ENCODE measurements at regions not wholly inside any gene's neighbourhood (a gene's known extent, or its start where the extent isn't known, plus 50 kb on each side); places are given as distances from the start of the nearest gene placed in this dataset.

- DNase-seq (ENCODE audit: low read depth, low spot score) (no peak), ATAC-seq (no peak), FAIRE-seq (no peak)
- Histone ChIP-seq H3K79me2 (ENCODE audit: control insufficient read depth, insufficient read depth, low read length) (no peaks in the 10 kb centered on the region), H3K4me3 (no peak overlapping the region), H2AFZ (ENCODE audit: control insufficient read depth, low read depth, low read length) (no peak overlapping the region), H3K9ac (ENCODE audit: control insufficient read depth, insufficient read depth, low read length) (no peak overlapping the region), H3K27me3 (replicated peaks in 1 of 2; ENCODE audit: control insufficient read depth in 2 of 2, insufficient read depth in 2 of 2, low read length in 1 of 2) (no peaks in the 10 kb centered on the region), H3K4me2 (ENCODE audit: control insufficient read depth, insufficient read depth) (no peak overlapping the region), H4K20me1 (ENCODE audit: control insufficient read depth, insufficient read depth) (no peaks in the 10 kb centered on the region), H3K27ac (ENCODE audit: control insufficient read depth, insufficient read depth) (no peak overlapping the region), H3K36me3 (ENCODE audit: control insufficient read depth in 2 of 2, insufficient read depth in 2 of 2, low read length in 1 of 2) (no peaks in the 10 kb centered on the region), H3K9me3 (replicated peaks; ENCODE audit: control insufficient read depth, insufficient read depth, low read length) (no peaks in the 10 kb centered on the region; the same call in 2 of the 3 replicates), H3K4me1 (ENCODE audit: control insufficient read depth, insufficient read depth, low read length) (no peaks in the 10 kb centered on the region)
- CTCF ChIA-PET: no interaction called here
- TF ChIP-seq MTA3 (IDR thresholded peaks at IDR 0.05; ENCODE audit: borderline replicate concordance, low read length) (no peak), CHD1 (IDR thresholded peaks at IDR 0.05; ENCODE audit: low read depth, low read length) (no peak), NR2F1 (conservative IDR thresholded peaks at IDR 0.05) (no peak), NR2C1 (IDR thresholded peaks at IDR 0.05) (no peak), RFX5 (IDR thresholded peaks at IDR 0.05; ENCODE audit: low read depth, low read length) (no peak), LARP7 (IDR thresholded peaks at IDR 0.05) (no peak), ZNF24 (IDR thresholded peaks at IDR 0.05) (no peak), SUZ12 (IDR thresholded peaks at IDR 0.05; ENCODE audit: unreplicated experiment) (no peak), IRF4 (IDR thresholded peaks at IDR 0.05; ENCODE audit: low read depth, low read length) (no peak), SIX5 (IDR thresholded peaks at IDR 0.05; ENCODE audit: low read depth, low read length, severe bottlenecking) (no peak), MXI1 (IDR thresholded peaks at IDR 0.05; ENCODE audit: low read depth, low read length) (no peak), GATAD2B (conservative IDR thresholded peaks at IDR 0.05; ENCODE audit: low read depth) (no peak)
- TF ChIP-seq, protein P1, sequence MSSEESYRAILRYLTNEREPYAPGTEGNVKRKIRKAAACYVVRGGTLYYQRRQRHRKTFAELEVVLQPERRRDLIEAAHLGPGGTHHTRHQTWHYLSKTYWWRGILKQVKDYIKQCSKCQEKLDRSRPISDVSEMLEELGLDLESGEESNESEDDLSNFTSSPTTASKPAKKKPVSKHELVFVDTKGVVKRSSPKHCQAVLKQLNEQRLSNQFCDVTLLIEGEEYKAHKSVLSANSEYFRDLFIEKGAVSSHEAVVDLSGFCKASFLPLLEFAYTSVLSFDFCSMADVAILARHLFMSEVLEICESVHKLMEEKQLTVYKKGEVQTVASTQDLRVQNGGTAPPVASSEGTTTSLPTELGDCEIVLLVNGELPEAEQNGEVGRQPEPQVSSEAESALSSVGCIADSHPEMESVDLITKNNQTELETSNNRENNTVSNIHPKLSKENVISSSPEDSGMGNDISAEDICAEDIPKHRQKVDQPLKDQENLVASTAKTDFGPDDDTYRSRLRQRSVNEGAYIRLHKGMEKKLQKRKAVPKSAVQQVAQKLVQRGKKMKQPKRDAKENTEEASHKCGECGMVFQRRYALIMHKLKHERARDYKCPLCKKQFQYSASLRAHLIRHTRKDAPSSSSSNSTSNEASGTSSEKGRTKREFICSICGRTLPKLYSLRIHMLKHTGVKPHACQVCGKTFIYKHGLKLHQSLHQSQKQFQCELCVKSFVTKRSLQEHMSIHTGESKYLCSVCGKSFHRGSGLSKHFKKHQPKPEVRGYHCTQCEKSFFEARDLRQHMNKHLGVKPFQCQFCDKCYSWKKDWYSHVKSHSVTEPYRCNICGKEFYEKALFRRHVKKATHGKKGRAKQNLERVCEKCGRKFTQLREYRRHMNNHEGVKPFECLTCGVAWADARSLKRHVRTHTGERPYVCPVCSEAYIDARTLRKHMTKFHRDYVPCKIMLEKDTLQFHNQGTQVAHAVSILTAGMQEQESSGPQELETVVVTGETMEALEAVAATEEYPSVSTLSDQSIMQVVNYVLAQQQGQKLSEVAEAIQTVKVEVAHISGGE (CRISPR knock-in tag; IDR thresholded peaks at IDR 0.05): no peak
- intact Hi-C loops (cut with micrococcal nuclease; ENCODE audit: unreplicated experiment): no loop called here
- no TSS peak for BruUV-seq (replicated peaks)
- RAD21 ChIA-PET (ENCODE audit: unreplicated experiment): no interaction called here
- in situ Hi-C loops (cut with MboI): no loop called here
- 8% methylated on average over 5 of the region's 5 CpGs for WGBS (ENCODE audit: insufficient coverage, insufficient replicate concordance, low lambda C conversion rate, missing lambda C conversion rate)
- POLR2A ChIA-PET: no interaction called here
- SMC1A ChIA-PET (ENCODE audit: uncharacterized antibody, unreplicated experiment): no interaction called here
Observed at GRCh38 chr16:73909529-73910035, 387.0 kb upstream of the PSMD7 start.
